ENCODE measurements at regions not wholly inside any gene's neighbourhood (a gene's known extent, or its start where the extent isn't known, plus 50 kb on each side); places are given as distances from the start of the nearest gene placed in this dataset.

DNA sequence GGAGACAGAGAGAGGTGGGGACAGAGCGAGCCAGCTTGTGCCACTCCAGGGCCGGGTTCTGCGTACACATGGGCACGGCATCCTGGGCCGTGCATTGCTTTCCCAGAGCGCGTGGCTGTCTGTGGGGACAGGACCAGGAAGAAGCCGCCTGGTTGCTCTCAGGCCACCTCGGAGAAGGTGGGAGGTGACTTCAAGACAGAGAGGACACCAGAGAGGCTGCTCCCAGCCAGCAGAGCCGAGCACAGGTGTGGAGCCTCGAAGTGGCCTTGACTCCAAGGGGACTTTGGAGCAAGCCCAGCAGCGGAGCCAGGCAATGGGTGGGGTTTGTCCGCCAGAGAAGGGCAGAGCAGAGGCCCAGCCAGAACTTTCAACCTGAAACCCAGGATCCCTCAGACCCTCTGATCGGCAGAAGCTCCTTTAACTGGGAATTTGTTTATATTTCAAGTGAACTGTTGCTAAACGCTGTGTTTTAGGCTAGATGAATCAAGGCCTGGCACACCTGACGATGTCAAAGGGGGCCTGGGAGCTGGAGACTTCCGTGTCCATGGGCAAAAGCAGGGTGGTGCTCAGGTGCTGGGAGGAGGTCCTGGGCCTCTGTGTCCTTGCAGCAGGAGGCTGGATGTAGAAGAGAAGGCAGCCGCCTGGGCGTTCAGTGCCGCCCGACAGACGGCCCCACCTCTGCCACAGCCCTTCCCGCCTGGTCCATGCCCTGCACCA is 262.1 kb downstream of the DLL1 start:
- no peaks in the 10 kb centered on the region for H3K79me2 ChIP-seq (ENCODE audit: insufficient read depth, low read length)

DNA sequence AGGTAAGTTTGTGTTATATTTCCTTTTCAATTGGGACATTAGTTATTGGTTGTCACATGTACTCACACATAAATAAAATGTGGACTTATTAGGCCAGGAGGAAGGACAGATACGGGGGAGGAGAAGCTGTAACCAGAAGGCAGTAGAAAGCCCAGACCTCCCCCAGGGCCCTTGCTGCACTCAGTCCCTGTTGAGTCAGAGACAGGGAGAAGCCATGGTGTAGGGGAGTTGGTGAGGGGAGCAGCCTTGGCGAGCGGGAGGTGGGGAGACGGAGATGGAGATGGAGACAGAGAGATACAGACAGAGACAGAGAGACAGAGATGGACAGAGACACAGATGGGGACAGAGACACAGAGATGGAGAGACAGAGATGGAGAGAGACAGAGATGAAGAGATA is 263.2 kb downstream of the DLL1 start:
- H3K27me3 ChIP-seq (ENCODE audit: low read length) = no peaks in the 10 kb centered on the region
- TF ChIP-seq, protein P1, sequence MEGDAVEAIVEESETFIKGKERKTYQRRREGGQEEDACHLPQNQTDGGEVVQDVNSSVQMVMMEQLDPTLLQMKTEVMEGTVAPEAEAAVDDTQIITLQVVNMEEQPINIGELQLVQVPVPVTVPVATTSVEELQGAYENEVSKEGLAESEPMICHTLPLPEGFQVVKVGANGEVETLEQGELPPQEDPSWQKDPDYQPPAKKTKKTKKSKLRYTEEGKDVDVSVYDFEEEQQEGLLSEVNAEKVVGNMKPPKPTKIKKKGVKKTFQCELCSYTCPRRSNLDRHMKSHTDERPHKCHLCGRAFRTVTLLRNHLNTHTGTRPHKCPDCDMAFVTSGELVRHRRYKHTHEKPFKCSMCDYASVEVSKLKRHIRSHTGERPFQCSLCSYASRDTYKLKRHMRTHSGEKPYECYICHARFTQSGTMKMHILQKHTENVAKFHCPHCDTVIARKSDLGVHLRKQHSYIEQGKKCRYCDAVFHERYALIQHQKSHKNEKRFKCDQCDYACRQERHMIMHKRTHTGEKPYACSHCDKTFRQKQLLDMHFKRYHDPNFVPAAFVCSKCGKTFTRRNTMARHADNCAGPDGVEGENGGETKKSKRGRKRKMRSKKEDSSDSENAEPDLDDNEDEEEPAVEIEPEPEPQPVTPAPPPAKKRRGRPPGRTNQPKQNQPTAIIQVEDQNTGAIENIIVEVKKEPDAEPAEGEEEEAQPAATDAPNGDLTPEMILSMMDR (IDR thresholded peaks at IDR 0.05; ENCODE audit: insufficient read depth, low read length, poor library complexity, severe bottlenecking) = no peak
- no peak for TF ChIP-seq EZH2phosphoT487 (conservative IDR thresholded peaks at IDR 0.05; ENCODE audit: low read length)
- no peak overlapping the region for H3K4me3 ChIP-seq (ENCODE audit: insufficient read depth, low read length, poor library complexity, severe bottlenecking)
- H4K20me1 ChIP-seq (ENCODE audit: low read depth, low read length) = no peaks in the 10 kb centered on the region
- no peaks in the 10 kb centered on the region for H3K36me3 ChIP-seq (ENCODE audit: low read length)
- no peak overlapping the region for H2AFZ ChIP-seq (ENCODE audit: low read depth, low read length, severe bottlenecking)
- H3K9me2 ChIP-seq (replicated peaks; ENCODE audit: insufficient read depth, low read length) = no peaks in the 10 kb centered on the region
- H3F3A ChIP-seq (ENCODE audit: insufficient read depth) = no peaks in the 10 kb centered on the region
- no peak overlapping the region for H3K27ac ChIP-seq (ENCODE audit: low read depth, low read length)
- no peaks in the 10 kb centered on the region for H3K9me3 ChIP-seq (ENCODE audit: insufficient read depth, low read length)
- no peak overlapping the region for H3K4me2 ChIP-seq (ENCODE audit: low read depth, low read length, poor library complexity, severe bottlenecking)
- no peaks in the 10 kb centered on the region for H3K79me2 ChIP-seq (ENCODE audit: insufficient read depth, low read length)
- no peak overlapping the region for H3K9ac ChIP-seq (ENCODE audit: low read length)

More for the DNA sequence above, 262.1 kb downstream of the DLL1 start:
- no peak overlapping the region for H2AFZ ChIP-seq (ENCODE audit: low read depth, low read length, severe bottlenecking)
- H3K27ac ChIP-seq (ENCODE audit: low read depth, low read length) = no peak overlapping the region
- no peak overlapping the region for H3K4me2 ChIP-seq (ENCODE audit: low read depth, low read length, poor library complexity, severe bottlenecking)
- H3K27me3 ChIP-seq (ENCODE audit: low read length) = no peaks in the 10 kb centered on the region
- H3K4me3 ChIP-seq (ENCODE audit: insufficient read depth, low read length, poor library complexity, severe bottlenecking) = no peak overlapping the region
- H3F3A ChIP-seq (ENCODE audit: insufficient read depth) = no peaks in the 10 kb centered on the region
- no peaks in the 10 kb centered on the region; the same call in 1 of the 2 replicates for H3K9me3 ChIP-seq (ENCODE audit: insufficient read depth, low read length)
- no peaks in the 10 kb centered on the region for H4K20me1 ChIP-seq (ENCODE audit: low read depth, low read length)
- H3K36me3 ChIP-seq (ENCODE audit: low read length) = no peaks in the 10 kb centered on the region
- no peaks in the 10 kb centered on the region for H3K9me2 ChIP-seq (replicated peaks; ENCODE audit: insufficient read depth, low read length)
- TF ChIP-seq EZH2phosphoT487 (conservative IDR thresholded peaks at IDR 0.05; ENCODE audit: low read length) = no peak
- TF ChIP-seq, protein P1 (IDR thresholded peaks at IDR 0.05; ENCODE audit: insufficient read depth, low read length, poor library complexity, severe bottlenecking) = no peak
- no peak overlapping the region for H3K9ac ChIP-seq (ENCODE audit: low read length)

DNA sequence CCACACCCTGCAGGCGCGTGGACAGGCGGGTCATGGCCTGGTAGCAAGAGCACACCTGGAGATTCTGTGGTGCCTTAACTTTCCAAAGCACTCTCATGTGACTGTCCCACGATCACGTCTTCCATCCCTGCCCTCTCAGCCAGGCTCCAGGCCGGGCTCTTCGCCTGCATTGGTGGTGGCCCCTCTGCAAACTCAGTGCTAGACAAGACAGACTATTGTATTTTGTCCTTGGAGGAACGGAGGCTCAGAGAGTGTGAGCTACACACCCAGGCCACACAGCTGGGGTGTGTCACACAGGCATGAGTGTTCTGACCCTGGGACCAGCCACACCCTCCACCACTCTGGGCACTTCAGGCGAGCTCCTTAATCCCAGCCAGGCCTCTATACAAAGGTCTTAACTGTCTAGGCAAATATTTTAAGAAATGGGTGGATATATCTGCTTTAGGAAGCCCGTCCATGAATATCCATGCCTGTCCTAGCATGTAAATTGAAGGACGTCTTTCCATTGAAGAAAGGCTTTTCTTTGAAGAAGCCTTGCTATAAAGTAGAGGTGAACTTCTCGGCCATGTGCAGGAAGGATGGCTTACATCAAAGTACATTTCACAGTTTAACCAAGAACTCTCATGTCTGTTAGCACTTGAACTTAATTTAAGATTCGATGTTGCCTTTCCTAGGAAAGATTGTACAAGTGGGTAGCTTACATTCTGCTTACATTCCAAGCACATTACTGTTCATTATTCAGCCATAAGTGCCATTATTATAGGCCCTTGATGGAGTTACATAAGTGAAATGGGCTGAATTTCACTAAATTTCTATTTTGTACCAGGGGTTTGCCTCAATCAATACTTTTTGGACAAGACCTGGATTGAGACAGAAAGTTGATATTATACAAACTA is 263.9 kb downstream of the DLL1 start:
- H3K4me3 ChIP-seq (ENCODE audit: insufficient read depth, low read length, poor library complexity, severe bottlenecking) = no peak overlapping the region
- no peaks in the 10 kb centered on the region for H3K27me3 ChIP-seq (ENCODE audit: low read length)
- no peaks in the 10 kb centered on the region for H3K79me2 ChIP-seq (ENCODE audit: insufficient read depth, low read length)
- H3K27ac ChIP-seq (ENCODE audit: low read depth, low read length) = no peak overlapping the region
- TF ChIP-seq EZH2phosphoT487 (conservative IDR thresholded peaks at IDR 0.05; ENCODE audit: low read length) = no peak
- TF ChIP-seq, protein P1 (IDR thresholded peaks at IDR 0.05; ENCODE audit: insufficient read depth, low read length, poor library complexity, severe bottlenecking) = no peak
- H2AFZ ChIP-seq (ENCODE audit: low read depth, low read length, severe bottlenecking) = no peak overlapping the region
- no peaks in the 10 kb centered on the region for H4K20me1 ChIP-seq (ENCODE audit: low read depth, low read length)
- H3K36me3 ChIP-seq (ENCODE audit: low read length) = no peaks in the 10 kb centered on the region
- no peaks in the 10 kb centered on the region for H3K9me2 ChIP-seq (replicated peaks; ENCODE audit: insufficient read depth, low read length)
- no peaks in the 10 kb centered on the region for H3F3A ChIP-seq (ENCODE audit: insufficient read depth)
- H3K9ac ChIP-seq (ENCODE audit: low read length) = no peak overlapping the region
- H3K9me3 ChIP-seq (ENCODE audit: insufficient read depth, low read length) = no peaks in the 10 kb centered on the region
- H3K4me2 ChIP-seq (ENCODE audit: low read depth, low read length, poor library complexity, severe bottlenecking) = no peak overlapping the region

Measured in SU-DHL-6 (cell line).